PC-3 (cell line): ENCODE measurements at regions not wholly inside any gene's neighbourhood (a gene's known extent, or its start where the extent isn't known, plus 50 kb on each side); places are given as distances from the start of the nearest gene placed in this dataset.

Source experiments
- ATAC-seq: fragments of 200-7000 bp; cut with Tn5 transposase; 2 replicates; pipeline ENCODE4 v1.9.1; 2020; ENCODE audit warnings: mild to moderate bottlenecking, moderate library complexity
- BruUV-seq: library from RNA; stranded (reverse); fragments of 400-500 nt; replicated peaks from 2 replicates; lab custom pipeline; 2021; lab: Mats Ljungman, UMichigan
- CTCF ChIA-PET: fragments of 300-600 bp; sonication (Branson Sonifier 250); formaldehyde crosslinking; loops from one replicate; lab custom pipeline; 2022; ENCODE audit warnings: antibody characterized with exemption; lab: Charles Lee
- POLR2A ChIA-PET: fragments of 300-600 bp; sonication (Branson Sonifier 250); formaldehyde crosslinking; loops from one replicate; lab custom pipeline; 2022; ENCODE audit warnings: antibody characterized with exemption; ENCODE audit not compliant: unreplicated experiment; lab: Charles Lee
- DNase-seq: peaks from one replicate; pipeline ENCODE4 v3.0.0-alpha.2; 2015
- H2AFZ ChIP-seq: fragments of 300-600 bp; sonication (generic); 2 replicates; pipeline ENCODE4 v1.6.0; 2016; ENCODE audit warnings: antibody characterized with exemption, low read length
- H3F3A ChIP-seq: fragments of 300-600 bp; sonication (generic); one replicate; pipeline ENCODE4 v1.6.0; 2017; ENCODE audit warnings: antibody characterized with exemption, low read length, control low read depth, mild to moderate bottlenecking; ENCODE audit not compliant: unreplicated experiment
- H3K27ac ChIP-seq: fragments of 300-600 bp; sonication (generic); 2 replicates; pipeline ENCODE4 v1.5.1; 2016; ENCODE audit warnings: mild to moderate bottlenecking, low read length
- H3K27me3 ChIP-seq: fragments of 300-600 bp; sonication (generic); 2 replicates; pipeline ENCODE4 v1.6.1; 2016; ENCODE audit warnings: low read length, mixed read lengths
- H3K36me3 ChIP-seq: fragments of 300-600 bp; sonication (generic); 2 replicates; pipeline ENCODE4 v1.6.1; 2016; ENCODE audit warnings: low read depth, mixed run types, low read length, mixed read lengths
- H3K4me1 ChIP-seq: fragments of 300-600 bp; sonication (generic); 2 replicates; pipeline ENCODE4 v1.5.1; 2016; ENCODE audit warnings: low read length; ENCODE audit not compliant: insufficient read depth
- H3K4me2 ChIP-seq: fragments of 300-600 bp; sonication (generic); 2 replicates; pipeline ENCODE4 v1.6.0; 2016; ENCODE audit warnings: low read length
- H3K4me3 ChIP-seq: fragments of 300-600 bp; sonication (generic); 2 replicates; pipeline ENCODE4 v1.5.1; 2016; ENCODE audit warnings: mild to moderate bottlenecking, low read length, mixed read lengths
- H3K79me2 ChIP-seq: fragments of 300-600 bp; sonication (generic); 2 replicates; pipeline ENCODE4 v1.6.1; 2017; ENCODE audit warnings: low read length, mixed read lengths
- H3K9ac ChIP-seq: fragments of 300-600 bp; sonication (generic); 2 replicates; pipeline ENCODE4 v1.6.0; 2016; ENCODE audit warnings: mild to moderate bottlenecking, low read length
- H3K9me2 ChIP-seq: fragments of 300-600 bp; sonication (generic); replicated peaks from 2 replicates; pipeline ENCODE4 v1.6.1; 2016; ENCODE audit warnings: mixed run types, low read length, mixed read lengths
- H3K9me3 ChIP-seq: fragments of 300-600 bp; sonication (generic); 2 replicates; pipeline ENCODE4 v1.6.1; 2016; ENCODE audit warnings: low read length, mixed read lengths
- H4K20me1 ChIP-seq: fragments of 300-600 bp; sonication (generic); 2 replicates; pipeline ENCODE4 v1.6.1; 2016; ENCODE audit warnings: low read length, mixed read lengths
- CTCF ChIP-seq: fragments of 300-600 bp; sonication (generic); conservative IDR thresholded peaks from 2 replicates; pipeline ENCODE4 v1.5.1; 2017; ENCODE audit warnings: antibody characterized with exemption, low read depth, mild to moderate bottlenecking, low read length
- EZH2 ChIP-seq: fragments of 300-600 bp; sonication (generic); IDR thresholded peaks from one replicate; pipeline ENCODE4 v1.6.1; 2017; ENCODE audit warnings: antibody characterized with exemption, mild to moderate bottlenecking, low read length; ENCODE audit not compliant: unreplicated experiment
- EZH2phosphoT487 ChIP-seq: fragments of 300-600 bp; sonication (generic); IDR thresholded peaks from 2 replicates; pipeline ENCODE4 v1.6.1; 2018; ENCODE audit warnings: mild to moderate bottlenecking, antibody characterized with exemption, low read length, borderline replicate concordance
- intact Hi-C: fragments of 100-400 bp; cut with micrococcal nuclease; formaldehyde crosslinking; loops from 2 replicates; pipeline ENCODE4 v1.9.0; 2023

- no peaks in the 10 kb centered on the region for H3K79me2 ChIP-seq
- no peak overlapping the region for H3K9ac ChIP-seq
- TF ChIP-seq EZH2phosphoT487 (no peak), CTCF (no peak)
- no peak for DNase-seq
- no peaks in the 10 kb centered on the region for H3K36me3 ChIP-seq
- intact Hi-C loops = no loop called here
- H4K20me1 ChIP-seq = no peaks in the 10 kb centered on the region
- H3K9me3 ChIP-seq = no peaks in the 10 kb centered on the region
- no peak for ATAC-seq
- H3K4me3 ChIP-seq = no peak overlapping the region
- H3K27ac ChIP-seq = no peak overlapping the region
- no peak overlapping the region for H2AFZ ChIP-seq
- no peak overlapping the region for H3K4me2 ChIP-seq
- ChIA-PET CTCF (no interaction called here), POLR2A (interaction anchor here (0.5 kb wide), 1 partner anchor 78 kb away, joined by 3 read pairs; no protein-coding TSS in a partner anchor)
- H3K9me2 ChIP-seq = no peaks in the 10 kb centered on the region
- BruUV-seq = no TSS peak
- no peaks in the 10 kb centered on the region for H3K27me3 ChIP-seq
- no peaks in the 10 kb centered on the region for H3F3A ChIP-seq
- peaks cover 9% of the 10 kb centered on the region for H3K4me1 ChIP-seq
Measured at GRCh38 chr9:115193777-115194176, 75.8 kb upstream of the TNC start.

GRCh38 chr9:115194216-115194615 is 76.3 kb upstream of the TNC start:
- ATAC-seq (no peak), DNase-seq (no peak)
- TF ChIP-seq CTCF (no peak), EZH2phosphoT487 (no peak), EZH2 (no peak)
- no TSS peak for BruUV-seq
- no peak overlapping the region for H3K9ac ChIP-seq
- no peaks in the 10 kb centered on the region for H3K79me2 ChIP-seq
- POLR2A ChIA-PET = interaction anchor here (0.5 kb wide), 1 partner anchor 78 kb away, joined by 3 read pairs; no protein-coding TSS in a partner anchor
- no peaks in the 10 kb centered on the region for H4K20me1 ChIP-seq
- H3K36me3 ChIP-seq = no peaks in the 10 kb centered on the region
- H3K4me1 ChIP-seq = peaks cover 9% of the 10 kb centered on the region
- no peak overlapping the region for H3K27ac ChIP-seq
- no peak overlapping the region for H2AFZ ChIP-seq
- no peaks in the 10 kb centered on the region for H3F3A ChIP-seq
- no peaks in the 10 kb centered on the region for H3K9me3 ChIP-seq
- H3K4me3 ChIP-seq = no peak overlapping the region
- intact Hi-C loops = no loop called here
- no peak overlapping the region for H3K4me2 ChIP-seq
- no peaks in the 10 kb centered on the region for H3K27me3 ChIP-seq
- CTCF ChIA-PET = no interaction called here
- H3K9me2 ChIP-seq = no peaks in the 10 kb centered on the region

- no peak overlapping the region for H3K4me2 ChIP-seq
- no peak for DNase-seq
- CTCF ChIA-PET = no interaction called here
- peaks cover 9% of the 10 kb centered on the region for H3K4me1 ChIP-seq
- TF ChIP-seq CTCF (no peak), EZH2 (no peak), EZH2phosphoT487 (no peak)
- H3K9me2 ChIP-seq = no peaks in the 10 kb centered on the region
- no peak overlapping the region for H3K4me3 ChIP-seq
- H3K36me3 ChIP-seq = no peaks in the 10 kb centered on the region
- no peaks in the 10 kb centered on the region for H4K20me1 ChIP-seq
- H3K27ac ChIP-seq = no peak overlapping the region
- no peaks in the 10 kb centered on the region for H3K27me3 ChIP-seq
- H2AFZ ChIP-seq = no peak overlapping the region
- no peaks in the 10 kb centered on the region for H3K79me2 ChIP-seq
- no peaks in the 10 kb centered on the region for H3K9me3 ChIP-seq
- no TSS peak for BruUV-seq
- H3K9ac ChIP-seq = no peak overlapping the region
- no peak for ATAC-seq
- POLR2A ChIA-PET = no interaction called here
- intact Hi-C loops = no loop called here
- H3F3A ChIP-seq = no peaks in the 10 kb centered on the region
Measured at GRCh38 chr9:115195912-115196311, 78.0 kb upstream of the TNC start.
